HG03432 (cell line): ENCODE measurements at regions not wholly inside any gene's neighbourhood (a gene's known extent, or its start where the extent isn't known, plus 50 kb on each side); places are given as distances from the start of the nearest gene placed in this dataset.

Experiments
- ATAC-seq: cut with Tn5 transposase; IDR thresholded peaks from one replicate; pipeline ENCODE4 v1.9.1; 2021; ENCODE audit warnings: mild to moderate bottlenecking, moderate library complexity; ENCODE audit not compliant: unreplicated experiment

DNA sequence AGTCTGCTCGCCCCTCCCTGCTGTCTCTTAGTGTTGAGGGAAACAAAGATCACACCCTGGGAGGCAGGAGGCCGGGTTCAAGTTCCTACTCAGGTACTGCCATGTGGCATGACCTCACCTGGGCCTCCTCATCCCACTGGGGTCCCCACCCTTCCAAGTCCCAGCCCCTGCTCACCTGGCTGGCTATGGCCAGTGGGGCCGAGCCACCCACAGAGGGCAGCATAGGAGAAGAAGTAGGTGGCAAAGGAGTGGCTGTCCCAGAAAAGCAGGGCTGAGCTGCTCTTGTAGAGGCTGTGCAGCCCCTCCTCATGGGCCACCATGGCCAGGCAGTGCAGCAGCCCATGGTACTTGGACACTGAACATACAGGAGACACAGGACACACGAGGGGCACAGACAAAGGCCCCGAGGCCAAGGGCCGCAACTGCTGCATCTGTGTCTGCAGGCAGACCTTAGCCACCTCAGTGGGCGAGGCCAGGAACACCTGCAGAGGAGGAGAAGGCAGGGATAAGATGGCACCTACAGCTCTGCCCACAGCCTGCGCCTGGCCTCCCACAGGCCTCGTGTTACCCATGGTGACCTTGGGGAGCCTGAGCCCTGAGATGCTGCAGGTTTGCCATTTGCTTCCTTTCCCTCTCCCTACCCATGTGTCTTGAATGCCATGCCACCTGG is 50.6 kb upstream of the MPEG1 start:
- ATAC-seq = no peak
